ENCODE measurements at regions not wholly inside any gene's neighbourhood (a gene's known extent, or its start where the extent isn't known, plus 50 kb on each side); places are given as distances from the start of the nearest gene placed in this dataset.

- no peak for ATAC-seq (ENCODE audit: insufficient read depth, low FRiP score)
- Histone ChIP-seq H3K9me3 (ENCODE audit: control insufficient read depth in 4 of 4, insufficient read depth in 3 of 4, low read length in 3 of 4) (no peaks in the 10 kb centered on the region), H3K27me3 (ENCODE audit: control insufficient read depth in 3 of 3, insufficient read depth in 3 of 3, low read length in 2 of 3) (no peaks in the 10 kb centered on the region), H3K4me1 (ENCODE audit: control insufficient read depth in 5 of 5, insufficient read depth in 5 of 5, low read length in 5 of 5) (no peaks in the 10 kb centered on the region), H3K9ac (ENCODE audit: insufficient read depth in 1 of 2, low read length in 2 of 2) (no peak overlapping the region), H3K4me3 (no peak overlapping the region), H3K36me3 (ENCODE audit: control insufficient read depth in 4 of 4, insufficient read depth in 4 of 4, low read length in 4 of 4) (no peaks in the 10 kb centered on the region), H3K27ac (ENCODE audit: low read depth in 1 of 2, low read length in 1 of 2) (no peak overlapping the region)
- 70 to 77% methylated on average over 3 of the region's 3 CpGs for WGBS, 2 donors
- no peak for TF ChIP-seq CTCF (IDR thresholded peaks at IDR 0.05; ENCODE audit: control extremely low read depth, extremely low read depth)
- DNase-seq, result no peak
Observed at GRCh38 chr1:117289316-117289870, 77.9 kb upstream of the MAN1A2 start.

- Histone ChIP-seq H3K9me3 (ENCODE audit: control insufficient read depth in 4 of 4, insufficient read depth in 3 of 4, low read length in 3 of 4) (no peaks in the 10 kb centered on the region), H3K27ac (ENCODE audit: low read depth in 1 of 2, low read length in 1 of 2) (no peak overlapping the region), H3K36me3 (ENCODE audit: control insufficient read depth in 4 of 4, insufficient read depth in 4 of 4, low read length in 4 of 4) (no peaks in the 10 kb centered on the region), H3K9ac (ENCODE audit: insufficient read depth in 1 of 2, low read length in 2 of 2) (no peak overlapping the region), H3K27me3 (ENCODE audit: control insufficient read depth in 3 of 3, insufficient read depth in 3 of 3, low read length in 2 of 3) (no peaks in the 10 kb centered on the region), H3K4me1 (ENCODE audit: control insufficient read depth in 5 of 5, insufficient read depth in 5 of 5, low read length in 5 of 5) (no peaks in the 10 kb centered on the region), H3K4me3 (no peak overlapping the region)
- 93 to 94% methylated on average over 2 of the region's 2 CpGs for WGBS, 2 donors
- ATAC-seq (ENCODE audit: insufficient read depth, low FRiP score) (no peak), DNase-seq (no peak)
- TF ChIP-seq CTCF (IDR thresholded peaks at IDR 0.05; ENCODE audit: control extremely low read depth, extremely low read depth), result no peak
Observed at GRCh38 chr1:117286562-117286961, 75.8 kb upstream of the VTCN1 start.

- no peak for DNase-seq
- Histone ChIP-seq H3K27me3 (ENCODE audit: control insufficient read depth in 3 of 3, insufficient read depth in 3 of 3, low read length in 2 of 3) (no peaks in the 10 kb centered on the region), H3K36me3 (ENCODE audit: control insufficient read depth in 4 of 4, insufficient read depth in 4 of 4, low read length in 4 of 4) (no peaks in the 10 kb centered on the region), H3K4me3 (no peak overlapping the region), H3K9ac (ENCODE audit: insufficient read depth in 1 of 2, low read length in 2 of 2) (no peak overlapping the region), H3K4me1 (ENCODE audit: control insufficient read depth in 5 of 5, insufficient read depth in 5 of 5, low read length in 5 of 5) (no peaks in the 10 kb centered on the region), H3K9me3 (ENCODE audit: control insufficient read depth in 4 of 4, insufficient read depth in 3 of 4, low read length in 3 of 4) (no peaks in the 10 kb centered on the region), H3K27ac (ENCODE audit: low read depth in 1 of 2, low read length in 1 of 2) (no peak overlapping the region)
- no peak for TF ChIP-seq CTCF (IDR thresholded peaks at IDR 0.05; ENCODE audit: control extremely low read depth, extremely low read depth)
- no peak for ATAC-seq (ENCODE audit: insufficient read depth, low FRiP score)
- 35 to 43% methylated on average over 1 of the region's 1 CpG for WGBS, 2 donors
Observed at GRCh38 chr1:117286145-117286544, 75.4 kb upstream of the VTCN1 start.
